ENCODE measurements at regions not wholly inside any gene's neighbourhood (a gene's known extent, or its start where the extent isn't known, plus 50 kb on each side); places are given as distances from the start of the nearest gene placed in this dataset.

- WGBS (ENCODE audit: insufficient coverage) = 94% methylated on average over 3 of the region's 4 CpGs
- POLR2A ChIA-PET = no interaction called here
- CTCF ChIA-PET = no interaction called here
Measured at GRCh38 chr10:69750725-69751124, 51.0 kb upstream of the COL13A1 start.

GRCh38 chr10:69751214-69751613 lies 50.5 kb upstream of the COL13A1 start:
- CTCF ChIA-PET = no interaction called here
- Mint-ChIP-seq H3K4me3 (no peak overlapping the region), H3K27ac (no peak overlapping the region), H3K9me3 (ENCODE audit: insufficient read depth) (no peaks in the 10 kb centered on the region), H3K4me1 (no peaks in the 10 kb centered on the region), H3K27me3 (peaks cover 34% of the 10 kb centered on the region)
- TF ChIP-seq EZH2 (IDR thresholded peaks at IDR 0.05; ENCODE audit: borderline replicate concordance, insufficient read depth, low read depth, low read length, poor library complexity, severe bottlenecking) = no peak
- TF ChIP-seq, protein P1, sequence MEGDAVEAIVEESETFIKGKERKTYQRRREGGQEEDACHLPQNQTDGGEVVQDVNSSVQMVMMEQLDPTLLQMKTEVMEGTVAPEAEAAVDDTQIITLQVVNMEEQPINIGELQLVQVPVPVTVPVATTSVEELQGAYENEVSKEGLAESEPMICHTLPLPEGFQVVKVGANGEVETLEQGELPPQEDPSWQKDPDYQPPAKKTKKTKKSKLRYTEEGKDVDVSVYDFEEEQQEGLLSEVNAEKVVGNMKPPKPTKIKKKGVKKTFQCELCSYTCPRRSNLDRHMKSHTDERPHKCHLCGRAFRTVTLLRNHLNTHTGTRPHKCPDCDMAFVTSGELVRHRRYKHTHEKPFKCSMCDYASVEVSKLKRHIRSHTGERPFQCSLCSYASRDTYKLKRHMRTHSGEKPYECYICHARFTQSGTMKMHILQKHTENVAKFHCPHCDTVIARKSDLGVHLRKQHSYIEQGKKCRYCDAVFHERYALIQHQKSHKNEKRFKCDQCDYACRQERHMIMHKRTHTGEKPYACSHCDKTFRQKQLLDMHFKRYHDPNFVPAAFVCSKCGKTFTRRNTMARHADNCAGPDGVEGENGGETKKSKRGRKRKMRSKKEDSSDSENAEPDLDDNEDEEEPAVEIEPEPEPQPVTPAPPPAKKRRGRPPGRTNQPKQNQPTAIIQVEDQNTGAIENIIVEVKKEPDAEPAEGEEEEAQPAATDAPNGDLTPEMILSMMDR (IDR thresholded peaks at IDR 0.05) = no peak
- Histone ChIP-seq H2AFZ (ENCODE audit: insufficient read depth, low read depth, low read length, poor library complexity, severe bottlenecking) (no peak overlapping the region), H3K27ac (ENCODE audit: low read length in 2 of 2) (no peak overlapping the region), H3K9ac (ENCODE audit: low read length) (no peak overlapping the region), H4K20me1 (ENCODE audit: control insufficient read depth, insufficient read depth, low read length, poor library complexity, severe bottlenecking) (no peaks in the 10 kb centered on the region), H3K27me3 (replicated peaks in 1 of 4; ENCODE audit: control extremely low read depth in 1 of 4, control insufficient read depth in 3 of 4, insufficient read depth in 4 of 4, low read length in 3 of 4) (peaks cover 0 to 3% (median 0%) of the 10 kb centered on the region in 4 experiments), H3K4me2 (replicated peaks; ENCODE audit: low read depth, low read length, poor library complexity, severe bottlenecking) (no peak overlapping the region), H3K4me1 (ENCODE audit: control insufficient read depth in 2 of 2, insufficient read depth in 2 of 2, low read length in 2 of 2) (no peaks in the 10 kb centered on the region), H3K9me3 (ENCODE audit: control extremely low read depth in 1 of 3, control insufficient read depth in 2 of 3, insufficient read depth in 1 of 3, low read length in 2 of 3) (peaks cover 0 to 5% (median 0%) of the 10 kb centered on the region in 3 donors), H3K36me3 (replicated peaks in 1 of 2; ENCODE audit: control extremely low read depth in 1 of 2, control insufficient read depth in 1 of 2, extremely low read depth in 1 of 2, insufficient read depth in 2 of 2, low read length in 1 of 2) (no peaks in the 10 kb centered on the region), H3K79me2 (ENCODE audit: control insufficient read depth, insufficient read depth, low read length) (no peaks in the 10 kb centered on the region), H3K4me3 (ENCODE audit: control extremely low read depth in 1 of 5, extremely low read depth in 1 of 5, insufficient read depth in 1 of 5, low read depth in 2 of 5, low read length in 4 of 5) (no peak overlapping the region)
- 54% methylated on average over 3 of the region's 4 CpGs for WGBS (ENCODE audit: insufficient coverage)
- DNase-seq (no peak), ATAC-seq (ENCODE audit: low read depth) (no peak)
- intact Hi-C loops (cut with micrococcal nuclease) = no loop called here
- POLR2A ChIA-PET = no interaction called here

More at GRCh38 chr10:69750725-69751124, 51.0 kb upstream of the COL13A1 start:
- TF ChIP-seq EZH2 (IDR thresholded peaks at IDR 0.05; ENCODE audit: borderline replicate concordance, insufficient read depth, low read depth, low read length, poor library complexity, severe bottlenecking) = no peak
- TF ChIP-seq, protein P1 (IDR thresholded peaks at IDR 0.05) = no peak
- Mint-ChIP-seq H3K27ac (no peak overlapping the region), H3K4me1 (no peaks in the 10 kb centered on the region), H3K27me3 (peaks cover 38% of the 10 kb centered on the region), H3K4me3 (no peak overlapping the region), H3K9me3 (ENCODE audit: insufficient read depth) (no peaks in the 10 kb centered on the region)
- ATAC-seq (ENCODE audit: low read depth) (no peak), DNase-seq (no peak)
- Histone ChIP-seq H3K79me2 (ENCODE audit: control insufficient read depth, insufficient read depth, low read length) (no peaks in the 10 kb centered on the region), H3K36me3 (replicated peaks in 1 of 2; ENCODE audit: control extremely low read depth in 1 of 2, control insufficient read depth in 1 of 2, extremely low read depth in 1 of 2, insufficient read depth in 2 of 2, low read length in 1 of 2) (no peaks in the 10 kb centered on the region), H3K27ac (ENCODE audit: low read length in 2 of 2) (no peak overlapping the region), H4K20me1 (ENCODE audit: control insufficient read depth, insufficient read depth, low read length, poor library complexity, severe bottlenecking) (no peaks in the 10 kb centered on the region), H3K4me3 (ENCODE audit: control extremely low read depth in 1 of 5, extremely low read depth in 1 of 5, insufficient read depth in 1 of 5, low read depth in 2 of 5, low read length in 4 of 5) (no peak overlapping the region), H3K27me3 (replicated peaks in 1 of 4; ENCODE audit: control extremely low read depth in 1 of 4, control insufficient read depth in 3 of 4, insufficient read depth in 4 of 4, low read length in 3 of 4) (peaks cover 0 to 3% (median 0%) of the 10 kb centered on the region in 4 experiments), H3K9me3 (ENCODE audit: control extremely low read depth in 1 of 3, control insufficient read depth in 2 of 3, insufficient read depth in 1 of 3, low read length in 2 of 3) (peaks cover 0 to 5% (median 0%) of the 10 kb centered on the region in 3 donors), H2AFZ (ENCODE audit: insufficient read depth, low read depth, low read length, poor library complexity, severe bottlenecking) (no peak overlapping the region), H3K9ac (ENCODE audit: low read length) (no peak overlapping the region), H3K4me1 (ENCODE audit: control insufficient read depth in 2 of 2, insufficient read depth in 2 of 2, low read length in 2 of 2) (no peaks in the 10 kb centered on the region), H3K4me2 (replicated peaks; ENCODE audit: low read depth, low read length, poor library complexity, severe bottlenecking) (no peak overlapping the region)
- intact Hi-C loops (cut with micrococcal nuclease) = no loop called here
